ENCODE measurements at regions not wholly inside any gene's neighbourhood (a gene's known extent, or its start where the extent isn't known, plus 50 kb on each side); places are given as distances from the start of the nearest gene placed in this dataset.

- TF ChIP-seq POLR2AphosphoS5 (IDR thresholded peaks at IDR 0.05) (no peak), POLR2A (IDR thresholded peaks at IDR 0.05) (no peak), CTCF (IDR thresholded peaks at IDR 0.05) (no peak)
Observed at GRCh38 chr15:66878761-66879160, 176.7 kb downstream of the SMAD6 start.

All from prostate gland (tissue), 2 donors.